ENCODE measurements at regions not wholly inside any gene's neighbourhood (a gene's known extent, or its start where the extent isn't known, plus 50 kb on each side); places are given as distances from the start of the nearest gene placed in this dataset.

GRCh38 chr1:221621683-221622082 lies 120.2 kb downstream of the DUSP10 start:
- TF ChIP-seq CTCF (conservative IDR thresholded peaks at IDR 0.05 in 1 of 2, IDR thresholded peaks at IDR 0.05 in 1 of 2; ENCODE audit: low read depth in 1 of 2, low read length in 2 of 2) (no peak), EZH2 (IDR thresholded peaks at IDR 0.05; ENCODE audit: low read length, missing control alignments) (no peak)
